GM12873 (cell line): ENCODE measurements at regions not wholly inside any gene's neighbourhood (a gene's known extent, or its start where the extent isn't known, plus 50 kb on each side); places are given as distances from the start of the nearest gene placed in this dataset.

ENCODE experiments used
- TF ChIP-seq, protein P1 (sequence below): IDR thresholded peaks from 2 replicates; pipeline ENCODE4 v1.5.1; 2012; ENCODE audit warnings: low read depth, mild to moderate bottlenecking, moderate library complexity, low read length, control low read depth; ENCODE audit not compliant: insufficient read depth; ENCODE audit errors: missing control alignments

GRCh38 chr3:30344288-30344687, 262.1 kb upstream of the TGFBR2 start:
- TF ChIP-seq, protein P1, sequence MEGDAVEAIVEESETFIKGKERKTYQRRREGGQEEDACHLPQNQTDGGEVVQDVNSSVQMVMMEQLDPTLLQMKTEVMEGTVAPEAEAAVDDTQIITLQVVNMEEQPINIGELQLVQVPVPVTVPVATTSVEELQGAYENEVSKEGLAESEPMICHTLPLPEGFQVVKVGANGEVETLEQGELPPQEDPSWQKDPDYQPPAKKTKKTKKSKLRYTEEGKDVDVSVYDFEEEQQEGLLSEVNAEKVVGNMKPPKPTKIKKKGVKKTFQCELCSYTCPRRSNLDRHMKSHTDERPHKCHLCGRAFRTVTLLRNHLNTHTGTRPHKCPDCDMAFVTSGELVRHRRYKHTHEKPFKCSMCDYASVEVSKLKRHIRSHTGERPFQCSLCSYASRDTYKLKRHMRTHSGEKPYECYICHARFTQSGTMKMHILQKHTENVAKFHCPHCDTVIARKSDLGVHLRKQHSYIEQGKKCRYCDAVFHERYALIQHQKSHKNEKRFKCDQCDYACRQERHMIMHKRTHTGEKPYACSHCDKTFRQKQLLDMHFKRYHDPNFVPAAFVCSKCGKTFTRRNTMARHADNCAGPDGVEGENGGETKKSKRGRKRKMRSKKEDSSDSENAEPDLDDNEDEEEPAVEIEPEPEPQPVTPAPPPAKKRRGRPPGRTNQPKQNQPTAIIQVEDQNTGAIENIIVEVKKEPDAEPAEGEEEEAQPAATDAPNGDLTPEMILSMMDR = no peak

DNA sequence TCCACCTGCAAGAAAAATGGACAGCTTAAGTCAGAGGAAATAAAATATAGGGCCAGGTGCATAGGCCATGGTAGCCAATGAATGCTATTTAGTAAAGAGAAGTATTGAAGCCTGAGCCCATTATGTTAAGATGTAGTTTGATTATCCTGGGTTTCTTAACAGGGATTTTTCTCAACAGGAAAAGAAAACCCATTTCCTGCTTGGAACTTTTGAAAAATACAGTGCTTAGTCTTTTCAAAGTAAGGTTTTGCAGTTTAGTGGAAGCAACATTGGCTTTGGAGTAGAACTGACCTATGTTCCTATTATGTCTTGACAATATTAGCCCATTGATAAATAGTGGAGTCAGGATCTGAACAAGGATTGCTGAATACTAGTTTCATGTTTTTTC, 259.5 kb upstream of the TGFBR2 start:
- TF ChIP-seq, protein P1 = no peak

GRCh38 chr3:30347679-30348216, 258.7 kb upstream of the TGFBR2 start:
- TF ChIP-seq, protein P1 = no peak

DNA sequence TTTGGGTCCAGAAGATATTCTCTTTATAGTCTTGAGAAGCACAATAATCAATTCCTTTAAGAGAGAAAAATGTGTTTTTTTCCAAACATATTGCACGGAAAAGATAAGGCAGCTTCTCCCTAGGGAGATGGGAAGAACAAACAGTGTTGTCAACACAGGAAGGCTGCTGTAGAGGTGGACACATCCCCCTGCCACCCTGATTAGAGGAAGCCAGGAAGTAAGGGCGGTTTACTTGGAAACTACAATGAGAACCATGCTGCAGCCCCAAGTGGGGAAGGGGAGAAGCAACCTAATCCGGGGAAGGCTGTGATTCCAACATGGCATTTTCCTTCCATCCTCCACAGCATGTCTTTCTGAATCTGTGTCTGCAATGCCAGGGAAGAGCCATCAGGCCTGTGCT, 256.9 kb upstream of the TGFBR2 start:
- TF ChIP-seq, protein P1 = no peak

- TF ChIP-seq, protein P1 = no peak
These were observed 256.4 kb upstream of the TGFBR2 start for GRCh38 chr3:30350011-30350410.

GRCh38 chr3:30350901-30351300, 255.5 kb upstream of the TGFBR2 start:
- TF ChIP-seq, protein P1 = no peak

DNA sequence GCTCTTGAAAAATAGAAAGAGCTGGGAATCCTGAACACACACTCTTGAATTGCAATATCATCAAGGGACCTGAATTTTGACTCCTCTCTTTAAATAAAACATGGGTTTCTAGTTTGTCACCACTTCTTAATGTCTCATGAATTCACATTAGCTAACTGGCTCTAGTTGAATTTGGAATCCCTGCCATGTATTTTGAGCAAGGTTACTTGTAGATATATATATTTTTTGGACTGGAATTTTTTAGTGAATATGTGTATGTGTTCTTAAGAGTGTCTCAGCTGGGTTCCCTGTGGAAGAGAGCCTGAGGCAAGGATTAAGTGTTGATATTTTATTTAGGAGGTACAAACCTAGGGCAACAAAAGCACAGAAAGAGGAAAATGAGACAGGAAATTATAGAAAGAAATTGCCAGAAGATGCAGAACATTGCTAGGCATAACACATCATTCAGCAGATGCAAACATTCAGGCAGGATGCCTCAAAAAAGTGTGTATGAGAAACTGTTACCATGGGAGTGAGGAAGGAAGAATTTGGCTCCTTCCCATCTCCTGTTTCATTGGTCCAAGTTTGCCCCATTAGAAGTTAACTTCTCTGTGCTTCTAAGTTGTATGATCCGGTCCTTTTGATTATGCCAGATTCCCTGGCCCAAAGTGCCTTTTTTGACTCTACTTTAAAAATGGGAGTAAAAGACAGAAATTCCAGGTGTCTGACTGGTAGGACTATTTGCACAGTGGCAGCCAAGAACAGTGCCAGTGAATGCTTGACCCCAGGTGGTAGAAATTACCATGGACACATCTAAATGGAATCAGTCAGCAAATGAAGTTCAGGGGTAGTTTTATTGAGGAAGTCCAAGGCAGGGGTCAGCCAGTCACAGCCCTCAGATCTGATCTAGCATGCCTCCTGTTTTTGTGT, 253.7 kb upstream of the TGFBR2 start:
- TF ChIP-seq, protein P1 = no peak
